LoVo (cell line): ENCODE measurements at regions not wholly inside any gene's neighbourhood (a gene's known extent, or its start where the extent isn't known, plus 50 kb on each side); places are given as distances from the start of the nearest gene placed in this dataset.
"Not testable (repeated sequence)": the region's sequence is repeated elsewhere in the genome, so short reads cannot be mapped to it uniquely, and the experiment has no call there.

Experiments used
- DNase-seq: peaks from one replicate; pipeline ENCODE4 v3.0.0-alpha.2; 2016; ENCODE audit warnings: low spot score

DNA sequence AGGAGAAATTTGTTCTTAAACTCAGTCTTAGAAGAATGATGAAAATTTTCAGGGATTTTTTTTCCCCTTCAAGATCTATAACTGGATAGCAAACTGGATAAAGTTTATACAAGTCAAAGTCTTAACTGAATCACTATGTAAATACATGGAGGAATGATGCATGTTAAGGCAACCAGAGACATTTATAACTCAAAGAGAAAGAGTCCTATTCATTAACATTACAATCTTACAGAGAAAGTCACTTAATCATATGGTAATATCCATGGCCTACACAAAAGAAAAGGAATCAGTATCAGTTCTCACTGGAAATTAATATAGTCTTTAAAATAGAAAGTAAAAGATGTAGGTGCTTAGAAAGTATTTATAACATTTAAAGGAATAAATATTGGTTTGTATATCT is 869.1 kb downstream of the TBL1XR1 start:
- DNase-seq: no peak

- not testable (repeated sequence) for DNase-seq
Measured at GRCh38 chr3:176326894-176327490, 870.3 kb downstream of the TBL1XR1 start.

DNA sequence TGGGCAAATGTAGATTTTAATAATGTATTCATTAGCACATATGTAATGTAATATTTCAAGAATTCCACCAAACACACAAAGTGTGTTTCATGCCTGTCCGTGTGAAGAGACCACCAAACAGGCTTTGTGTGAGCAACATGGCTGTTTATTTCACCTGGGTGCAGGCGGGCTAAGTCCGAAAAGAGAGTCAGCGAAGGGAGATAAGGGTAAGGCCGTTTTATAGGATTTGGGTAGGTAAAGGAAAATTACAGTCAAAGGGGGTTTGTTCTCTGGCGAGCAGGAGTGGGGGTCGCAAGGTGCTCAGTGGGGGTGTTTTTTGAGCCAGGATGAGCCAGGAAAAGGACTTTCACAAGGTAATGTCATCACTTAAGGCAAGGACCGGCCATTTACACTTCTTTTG is 875.8 kb downstream of the TBL1XR1 start:
- not testable (repeated sequence) for DNase-seq

GRCh38 chr3:176321099-176321498 is 876.2 kb downstream of the TBL1XR1 start:
- DNase-seq: no peak

DNA sequence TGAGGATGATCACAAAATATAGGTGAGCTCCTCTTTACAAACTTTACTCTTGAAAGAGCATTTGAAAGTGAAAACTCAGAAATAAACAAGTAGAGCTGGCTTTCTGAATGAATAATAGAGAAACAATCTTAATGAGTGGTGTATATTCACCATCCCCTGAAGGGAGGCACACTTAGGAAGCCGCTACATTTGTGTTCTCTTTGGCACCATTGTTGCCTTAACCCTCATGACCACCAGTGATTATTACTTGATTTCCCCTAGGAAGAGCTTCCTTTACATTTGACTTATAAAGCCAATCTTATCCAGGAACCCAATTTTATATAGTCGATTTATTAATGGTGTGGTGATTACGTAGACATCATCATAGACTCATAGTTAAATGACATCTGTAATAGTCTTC is 883.9 kb downstream of the TBL1XR1 start:
- DNase-seq: no peak

DNA sequence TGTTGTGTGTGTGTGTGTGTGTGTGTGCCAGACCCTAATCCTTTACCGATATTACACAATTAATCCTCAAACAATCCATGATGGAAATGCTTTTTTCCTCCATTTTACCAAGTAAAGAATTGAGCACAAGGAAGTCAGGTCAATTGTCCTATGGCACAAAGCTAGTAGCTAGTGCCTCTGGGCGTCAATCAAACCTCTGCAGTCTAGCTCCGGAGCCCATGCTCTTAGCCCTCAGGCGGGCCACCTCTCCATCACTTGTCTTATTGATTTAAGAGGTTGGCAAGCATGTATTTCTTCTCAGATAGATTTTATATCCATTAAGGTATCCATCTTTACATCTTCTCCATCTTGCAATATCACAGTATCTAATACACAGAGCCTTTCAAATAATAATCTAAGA is 886.6 kb downstream of the TBL1XR1 start:
- DNase-seq: no peak

- no peak for DNase-seq
Measured at GRCh38 chr3:176302271-176302670, 895.0 kb downstream of the TBL1XR1 start.

DNA sequence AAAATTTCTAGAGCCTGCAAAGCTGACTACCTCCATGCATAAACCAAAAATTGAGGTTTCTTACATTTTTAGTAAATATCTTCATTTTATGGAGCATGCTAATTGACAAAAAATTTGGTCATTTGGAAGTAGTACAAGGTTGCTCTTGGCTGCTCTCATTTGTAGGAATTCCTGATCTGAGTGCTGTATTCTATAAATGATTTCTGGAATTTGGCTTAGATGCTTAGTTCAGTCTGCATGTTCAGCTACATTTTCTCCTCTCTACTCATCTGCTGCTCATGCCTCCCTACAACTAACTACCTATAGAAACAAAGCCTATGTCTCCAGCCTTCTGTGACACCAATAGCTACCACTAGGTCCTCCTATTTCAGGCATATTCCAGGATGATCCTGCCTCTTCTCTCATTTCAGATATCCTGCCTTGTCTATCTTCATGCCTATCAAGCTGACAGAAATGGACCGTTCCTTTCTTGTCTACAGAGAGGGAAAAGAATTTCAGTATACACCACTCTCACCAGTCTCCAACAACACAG is 901.1 kb downstream of the TBL1XR1 start:
- DNase-seq: no peak

DNA sequence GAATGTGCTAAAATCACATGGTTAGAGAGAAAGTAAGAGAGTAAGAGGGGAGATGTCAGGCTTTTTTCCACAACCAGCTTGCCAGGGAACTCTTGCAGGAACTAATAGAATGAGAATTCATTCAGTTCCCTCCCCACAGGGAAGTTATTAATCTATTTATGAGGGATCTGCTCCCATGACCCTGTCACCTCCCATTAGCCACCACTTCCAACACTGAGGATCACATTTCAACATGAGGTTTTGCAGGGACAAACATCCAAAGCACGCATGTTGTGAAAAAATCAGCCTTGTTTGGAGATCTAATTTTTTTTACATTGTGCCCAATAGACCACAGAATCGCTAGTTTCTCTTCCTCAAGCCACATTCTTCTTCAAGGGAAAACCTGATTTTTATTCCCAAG is 904.0 kb downstream of the TBL1XR1 start:
- DNase-seq: no peak

- DNase-seq: no peak
Measured at GRCh38 chr3:176286476-176287085, 910.7 kb downstream of the TBL1XR1 start.

GRCh38 chr3:176275538-176275937 is 921.7 kb downstream of the TBL1XR1 start:
- no peak for DNase-seq

DNA sequence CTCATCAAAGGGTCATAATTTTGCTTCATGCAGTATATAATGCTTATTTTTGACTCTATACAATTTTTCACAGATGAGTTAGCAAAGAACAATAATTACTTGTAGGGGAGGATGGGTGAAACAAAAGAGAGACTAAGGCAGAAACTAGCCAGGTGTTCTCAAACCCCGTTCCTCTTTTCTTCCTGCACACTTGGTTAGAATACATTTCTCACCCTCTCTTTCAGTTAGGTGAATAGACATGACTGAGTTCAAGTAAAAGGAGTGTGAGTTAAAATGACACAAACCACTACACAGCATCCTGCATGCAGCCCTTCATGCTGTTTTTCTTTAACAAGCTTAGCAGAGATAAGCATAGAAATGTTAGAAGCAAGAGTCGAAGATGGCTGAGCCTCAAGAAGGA is 922.2 kb downstream of the TBL1XR1 start:
- no peak for DNase-seq

DNA sequence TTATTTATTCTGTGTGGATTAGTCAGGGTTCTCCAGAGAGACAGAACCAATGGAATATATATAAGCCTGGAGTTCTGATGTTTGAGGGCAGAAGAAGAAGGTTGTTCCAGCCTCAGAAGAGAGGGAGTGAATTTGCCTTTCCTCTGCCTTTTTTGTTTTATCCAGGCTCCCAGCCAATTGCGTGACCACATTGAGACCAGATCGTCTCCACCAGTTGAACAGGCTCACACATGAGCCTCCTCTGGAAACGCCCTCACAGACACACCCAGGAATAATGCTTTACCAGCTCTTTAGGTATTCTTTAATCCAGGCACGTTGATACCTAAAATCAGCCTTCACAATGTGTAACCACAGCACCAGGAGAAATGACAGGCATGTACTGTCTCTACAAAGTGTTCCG is 923.1 kb downstream of the TBL1XR1 start:
- DNase-seq: no peak

- DNase-seq: no peak
Measured at GRCh38 chr3:176262071-176262470, 935.2 kb downstream of the TBL1XR1 start.

DNA sequence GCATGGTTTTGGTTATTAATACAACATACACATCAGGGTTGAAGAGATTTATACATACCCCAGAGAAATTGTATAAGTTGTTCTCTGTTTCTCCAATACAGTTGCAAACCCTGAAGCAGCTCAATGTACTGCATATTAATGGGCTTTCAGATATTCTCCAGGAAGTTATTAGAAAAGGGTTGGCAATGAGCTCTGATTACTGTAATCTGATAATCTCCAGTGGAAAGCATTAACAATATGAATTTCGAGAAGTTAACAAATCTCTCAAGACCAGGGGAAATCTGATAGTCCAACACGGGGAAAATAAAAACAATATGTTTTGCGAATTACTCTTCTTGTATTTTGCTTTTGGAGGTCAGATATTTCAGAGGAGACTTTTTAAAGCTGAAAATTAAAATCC is 950.1 kb downstream of the TBL1XR1 start:
- DNase-seq: no peak

GRCh38 chr3:176219970-176220369 is 977.3 kb downstream of the TBL1XR1 start:
- DNase-seq: no peak

DNA sequence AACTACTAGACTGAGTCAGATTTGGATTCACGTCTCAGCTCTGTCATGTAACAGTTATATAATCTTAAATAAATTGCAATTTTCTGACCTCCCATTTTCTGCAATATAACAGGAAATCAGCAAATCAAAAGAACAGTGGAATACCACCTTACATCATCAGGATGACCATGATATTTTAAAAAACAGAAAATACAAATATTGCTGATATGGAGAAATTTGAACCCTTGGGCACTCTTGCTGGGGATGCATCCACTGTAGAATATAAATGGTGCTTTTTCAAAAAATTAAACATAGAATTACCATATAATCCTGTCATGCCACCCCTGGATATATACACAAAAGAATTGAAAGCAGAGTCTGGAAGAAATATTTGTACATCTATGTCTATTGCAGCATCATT is 982.5 kb downstream of the TBL1XR1 start:
- no peak for DNase-seq

DNA sequence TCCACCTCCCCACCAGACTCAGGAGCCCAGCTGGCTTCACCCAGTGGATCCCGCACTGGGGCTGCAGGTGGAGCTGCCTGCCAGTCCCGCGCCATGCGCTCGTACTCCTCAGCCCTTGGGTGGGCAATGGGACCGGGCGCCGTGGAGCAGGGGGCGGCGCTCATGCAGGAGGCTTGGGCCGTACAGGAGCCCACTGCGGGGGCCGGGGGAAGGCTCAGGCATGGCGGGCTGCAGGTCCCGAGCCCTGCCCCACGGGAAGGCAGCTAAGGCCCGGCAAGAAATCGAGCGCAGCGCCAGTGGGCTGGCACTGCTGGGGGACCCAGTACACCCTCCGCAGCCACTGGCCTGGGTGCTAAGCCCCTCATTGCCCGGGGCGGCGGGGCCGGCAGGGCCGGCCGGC is 984.0 kb downstream of the TBL1XR1 start:
- DNase-seq: not testable (repeated sequence)

GRCh38 chr3:176208915-176209314 is 988.4 kb downstream of the TBL1XR1 start:
- DNase-seq: no peak

DNA sequence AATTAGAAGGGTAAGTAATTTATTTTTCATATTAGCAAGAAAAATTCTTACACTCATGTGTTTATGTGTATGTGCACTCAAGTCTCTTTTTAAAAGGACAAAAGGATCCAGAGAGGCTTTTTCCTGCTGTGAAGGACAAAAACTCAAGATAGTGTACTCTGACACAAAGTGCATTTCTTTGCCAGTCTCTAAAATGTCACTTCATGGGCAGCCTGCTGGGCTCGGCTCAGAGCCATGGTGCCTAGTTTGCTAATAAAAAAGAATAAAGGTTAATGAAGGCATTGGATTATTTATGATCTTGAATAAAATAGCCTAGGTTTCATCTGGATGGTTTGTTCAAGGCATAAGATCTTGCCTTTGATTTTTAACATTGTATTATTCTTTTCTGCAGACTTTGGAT is 989.0 kb downstream of the TBL1XR1 start:
- no peak for DNase-seq

- DNase-seq: no peak
Measured at GRCh38 chr3:176206809-176207208, 990.5 kb downstream of the TBL1XR1 start.

DNA sequence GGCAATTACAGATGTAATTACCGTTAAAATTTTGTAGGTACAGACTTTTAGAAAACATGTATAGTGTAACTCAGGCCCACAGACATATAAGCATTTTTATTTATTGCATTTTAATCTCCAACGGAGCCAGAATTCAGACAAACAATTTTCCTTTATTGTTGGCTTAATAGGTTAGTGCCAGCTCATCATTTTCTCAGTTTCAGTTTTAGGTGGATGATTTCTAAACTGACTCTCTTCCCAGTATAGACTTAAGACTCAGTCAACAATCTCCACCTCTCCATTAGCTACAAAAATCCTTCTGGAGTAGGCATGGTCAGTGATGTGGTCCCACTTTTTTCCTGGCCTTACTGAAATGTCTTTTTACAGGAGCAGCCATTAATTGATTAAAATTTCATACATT is 994.6 kb downstream of the TBL1XR1 start:
- no peak for DNase-seq

DNA sequence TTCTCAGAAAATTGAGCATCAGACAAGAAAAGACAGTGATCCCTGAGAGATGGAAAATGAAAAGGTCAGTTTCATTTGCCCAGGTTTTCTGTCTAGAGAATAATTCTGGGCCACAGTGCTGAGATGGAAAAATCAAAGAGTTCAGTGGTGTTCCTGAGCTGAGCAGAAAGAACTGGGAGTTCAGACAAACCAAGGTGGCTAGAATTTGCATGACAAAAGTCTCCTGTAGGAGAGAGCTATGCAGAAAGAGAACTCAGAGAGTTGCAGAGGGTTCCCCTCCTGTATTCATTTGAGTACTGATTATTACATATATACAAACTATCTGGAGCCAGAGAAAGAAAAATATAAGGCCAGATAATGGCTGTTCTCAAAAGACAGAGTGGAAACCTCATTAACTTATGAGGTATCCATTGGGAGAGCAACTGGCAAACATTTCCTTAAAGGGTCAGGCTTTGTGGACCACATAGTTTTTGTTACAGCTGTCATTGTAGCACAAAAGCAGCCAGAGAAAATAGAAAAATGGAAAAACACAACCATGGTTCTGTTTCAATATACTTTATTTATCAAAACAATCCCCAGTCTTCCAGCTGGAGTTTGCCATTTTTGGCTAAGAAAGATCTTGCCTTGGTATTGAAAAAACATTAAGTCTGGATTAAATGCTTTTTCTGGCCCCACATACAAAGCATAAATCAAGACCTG is 1004.1 kb downstream of the TBL1XR1 start:
- no peak for DNase-seq
